Epithelial cell of esophagus (primary cell): ENCODE measurements at regions not wholly inside any gene's neighbourhood (a gene's known extent, or its start where the extent isn't known, plus 50 kb on each side); places are given as distances from the start of the nearest gene placed in this dataset.
A peak's percentile ranks its signal among the peaks of the same experiment; 100 is the strongest.

Experiments
- DNase-seq: peaks from one replicate; pipeline ENCODE4 v3.0.0; 2010; ENCODE audit warnings: low read depth
- H3K4me3 ChIP-seq: 2 replicates; pipeline ENCODE4 v1.5.1; 2011; ENCODE audit warnings: mild to moderate bottlenecking, low read length, control low read depth
- TF ChIP-seq, protein P1 (sequence below): IDR thresholded peaks from 2 replicates; pipeline ENCODE4 v1.5.1; 2011; ENCODE audit warnings: low read depth, mild to moderate bottlenecking, low read length, control low read depth, inconsistent platforms; ENCODE audit not compliant: insufficient read depth; ENCODE audit errors: missing control alignments

GRCh38 chr7:33725111-33726025 lies 180.0 kb upstream of the BMPER start:
- H3K4me3 ChIP-seq = no peak overlapping the region
- no peak for DNase-seq
- TF ChIP-seq, protein P1, sequence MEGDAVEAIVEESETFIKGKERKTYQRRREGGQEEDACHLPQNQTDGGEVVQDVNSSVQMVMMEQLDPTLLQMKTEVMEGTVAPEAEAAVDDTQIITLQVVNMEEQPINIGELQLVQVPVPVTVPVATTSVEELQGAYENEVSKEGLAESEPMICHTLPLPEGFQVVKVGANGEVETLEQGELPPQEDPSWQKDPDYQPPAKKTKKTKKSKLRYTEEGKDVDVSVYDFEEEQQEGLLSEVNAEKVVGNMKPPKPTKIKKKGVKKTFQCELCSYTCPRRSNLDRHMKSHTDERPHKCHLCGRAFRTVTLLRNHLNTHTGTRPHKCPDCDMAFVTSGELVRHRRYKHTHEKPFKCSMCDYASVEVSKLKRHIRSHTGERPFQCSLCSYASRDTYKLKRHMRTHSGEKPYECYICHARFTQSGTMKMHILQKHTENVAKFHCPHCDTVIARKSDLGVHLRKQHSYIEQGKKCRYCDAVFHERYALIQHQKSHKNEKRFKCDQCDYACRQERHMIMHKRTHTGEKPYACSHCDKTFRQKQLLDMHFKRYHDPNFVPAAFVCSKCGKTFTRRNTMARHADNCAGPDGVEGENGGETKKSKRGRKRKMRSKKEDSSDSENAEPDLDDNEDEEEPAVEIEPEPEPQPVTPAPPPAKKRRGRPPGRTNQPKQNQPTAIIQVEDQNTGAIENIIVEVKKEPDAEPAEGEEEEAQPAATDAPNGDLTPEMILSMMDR = no peak

- no peak overlapping the region for H3K4me3 ChIP-seq
- DNase-seq = peak; percentile 48
- TF ChIP-seq, protein P1 = no peak
Measured at GRCh38 chr7:33726582-33726981, 178.8 kb upstream of the BMPER start.

DNA sequence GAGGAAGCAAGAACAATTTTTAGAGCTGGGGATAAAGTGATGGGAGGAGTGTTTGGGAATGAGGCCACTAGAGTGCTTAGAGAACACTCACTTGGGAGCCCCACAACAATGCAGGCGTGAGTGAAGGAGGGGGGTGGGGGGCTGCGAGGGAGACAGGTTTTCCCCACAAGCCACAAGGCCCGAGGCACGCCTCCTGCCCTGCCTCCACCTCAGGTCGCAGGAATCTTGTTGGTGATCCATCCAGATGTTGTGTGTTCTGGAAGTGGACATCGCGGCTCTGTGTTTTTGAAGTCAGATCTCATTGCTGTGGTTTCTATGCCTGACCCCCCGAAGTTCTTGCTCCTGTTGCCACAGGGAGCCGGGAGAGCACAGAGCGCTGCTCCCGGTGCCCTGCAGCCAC lies 178.0 kb upstream of the BMPER start:
- TF ChIP-seq, protein P1 = no peak
- no peak overlapping the region for H3K4me3 ChIP-seq

DNA sequence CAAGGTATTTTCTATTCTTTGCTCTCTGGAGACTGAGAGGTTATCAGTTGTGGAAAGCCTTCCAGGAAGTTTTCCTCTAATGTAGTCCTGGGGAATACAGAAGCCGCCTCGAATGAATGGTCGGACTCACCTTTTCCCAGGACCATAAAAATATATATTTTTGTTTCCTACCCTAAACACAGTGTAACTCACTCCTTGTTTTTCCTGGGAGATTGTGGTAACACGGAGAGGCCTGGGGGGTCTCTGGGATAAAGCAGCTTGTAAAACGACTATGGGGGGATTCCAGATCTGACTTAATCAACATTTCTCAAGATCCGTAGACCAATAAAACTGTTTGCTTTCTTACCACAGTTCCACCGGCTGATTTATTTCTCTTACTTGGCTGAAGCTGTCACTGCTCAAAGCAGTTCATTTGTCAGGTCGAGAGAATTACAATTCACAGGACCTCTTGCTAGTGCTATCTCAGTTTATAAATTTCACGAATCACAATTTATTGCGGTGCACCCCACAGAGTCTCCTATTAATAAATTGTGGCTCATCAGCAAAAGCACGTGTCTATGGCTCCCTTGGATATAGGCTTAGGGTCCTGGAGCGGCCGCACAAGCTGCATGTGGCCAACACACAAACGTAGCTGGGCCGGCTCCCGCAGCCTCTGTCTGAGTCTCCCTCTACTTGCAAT lies 176.3 kb upstream of the BMPER start:
- no peak overlapping the region for H3K4me3 ChIP-seq
- TF ChIP-seq, protein P1 = no peak
- no peak for DNase-seq

More for the DNA sequence above, 178.0 kb upstream of the BMPER start:
- DNase-seq = no peak

GRCh38 chr7:33729726-33730125 lies 175.6 kb upstream of the BMPER start:
- TF ChIP-seq, protein P1 = no peak
- peak; percentile 21 for DNase-seq
- no peak overlapping the region for H3K4me3 ChIP-seq

DNA sequence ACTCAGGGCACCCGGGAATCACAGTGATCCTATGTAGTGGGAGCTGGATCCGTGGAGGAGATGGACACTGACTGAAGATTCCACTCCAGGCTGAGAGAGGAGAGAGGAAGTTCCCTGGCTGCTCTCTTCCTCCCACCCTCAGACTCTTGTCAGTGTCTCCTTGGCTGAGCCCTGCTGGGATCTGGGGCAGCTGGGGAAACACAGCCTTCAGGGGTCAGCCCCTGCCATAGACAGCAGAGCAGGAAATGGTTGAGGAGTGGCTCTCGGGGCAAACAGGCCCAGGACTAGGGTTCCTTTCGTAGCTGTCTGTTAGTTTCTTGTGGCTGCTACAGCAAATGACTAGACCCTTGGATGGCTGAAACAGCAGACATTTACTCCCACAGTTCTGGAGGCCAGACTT lies 174.4 kb upstream of the BMPER start:
- no peak for DNase-seq
- TF ChIP-seq, protein P1 = no peak
- no peak overlapping the region for H3K4me3 ChIP-seq

GRCh38 chr7:33731912-33732311 lies 173.4 kb upstream of the BMPER start:
- no peak overlapping the region for H3K4me3 ChIP-seq
- TF ChIP-seq, protein P1 = no peak

More at GRCh38 chr7:33731912-33732311, 173.4 kb upstream of the BMPER start:
- DNase-seq = no peak
